Peyer's patch (tissue), 4 donors: ENCODE measurements at regions not wholly inside any gene's neighbourhood (a gene's known extent, or its start where the extent isn't known, plus 50 kb on each side); places are given as distances from the start of the nearest gene placed in this dataset.

Source experiments
- DNase-seq, 3 donors: peaks; one replicate each; pipeline ENCODE4 v3.0.0-alpha.2; 2017 to 2019
- H3K27ac ChIP-seq, 4 donors: fragments of 200-600 bp; sonication (generic); one replicate each; pipeline ENCODE4 v1.5.1; 2016 to 2019
- H3K27me3 ChIP-seq, 2 donors: fragments of 200-600 bp; sonication (generic); one replicate each; pipeline ENCODE4 v1.5.1; 2019
- H3K36me3 ChIP-seq, 3 donors: fragments of 200-600 bp; sonication (generic); one replicate each; pipeline ENCODE4 v1.5.1; 2016 to 2019
- H3K4me1 ChIP-seq, 4 donors: fragments of 200-600 bp; sonication (generic); one replicate each; pipeline ENCODE4 v1.5.1; 2016 to 2019
- H3K4me3 ChIP-seq, 4 donors: fragments of 200-600 bp; sonication (generic); 1 replicate in 3 of 4; 2 replicates in 1 of 4; pipeline ENCODE4 v1.5.1; 2016 to 2019; ENCODE audit warnings: mild to moderate bottlenecking in 1 of 4
- H3K9me3 ChIP-seq, 4 donors: fragments of 200-600 bp; sonication (generic); one replicate each; pipeline ENCODE4 v1.5.1; 2016 to 2019; ENCODE audit warnings: mild to moderate bottlenecking in 1 of 4
- POLR2A ChIP-seq, 2 donors: fragments of 450-650 bp; IDR thresholded peaks; one replicate each; pipeline ENCODE4 v1.5.1; 2017; ENCODE audit warnings: antibody characterized with exemption in 2 of 2, mild to moderate bottlenecking in 2 of 2, moderate library complexity in 2 of 2
- TF ChIP-seq, protein P1 (sequence below), 6 experiments: fragments of 450-650 bp in 4 of 6; fragments of 200-600 bp in 2 of 6; sonication (generic) in 1 of 6; IDR thresholded peaks; one replicate each; pipeline ENCODE4 v1.5.1; 2017 to 2019; ENCODE audit warnings: antibody characterized with exemption in 6 of 6, mild to moderate bottlenecking in 3 of 6, moderate library complexity in 1 of 6

GRCh38 chr20:39954621-39955020, 734.4 kb downstream of the MAFB start:
- TF ChIP-seq POLR2A (IDR thresholded peaks at IDR 0.05), result no peak
- TF ChIP-seq, protein P1, sequence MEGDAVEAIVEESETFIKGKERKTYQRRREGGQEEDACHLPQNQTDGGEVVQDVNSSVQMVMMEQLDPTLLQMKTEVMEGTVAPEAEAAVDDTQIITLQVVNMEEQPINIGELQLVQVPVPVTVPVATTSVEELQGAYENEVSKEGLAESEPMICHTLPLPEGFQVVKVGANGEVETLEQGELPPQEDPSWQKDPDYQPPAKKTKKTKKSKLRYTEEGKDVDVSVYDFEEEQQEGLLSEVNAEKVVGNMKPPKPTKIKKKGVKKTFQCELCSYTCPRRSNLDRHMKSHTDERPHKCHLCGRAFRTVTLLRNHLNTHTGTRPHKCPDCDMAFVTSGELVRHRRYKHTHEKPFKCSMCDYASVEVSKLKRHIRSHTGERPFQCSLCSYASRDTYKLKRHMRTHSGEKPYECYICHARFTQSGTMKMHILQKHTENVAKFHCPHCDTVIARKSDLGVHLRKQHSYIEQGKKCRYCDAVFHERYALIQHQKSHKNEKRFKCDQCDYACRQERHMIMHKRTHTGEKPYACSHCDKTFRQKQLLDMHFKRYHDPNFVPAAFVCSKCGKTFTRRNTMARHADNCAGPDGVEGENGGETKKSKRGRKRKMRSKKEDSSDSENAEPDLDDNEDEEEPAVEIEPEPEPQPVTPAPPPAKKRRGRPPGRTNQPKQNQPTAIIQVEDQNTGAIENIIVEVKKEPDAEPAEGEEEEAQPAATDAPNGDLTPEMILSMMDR (IDR thresholded peaks at IDR 0.05), result no peak
- H3K4me3 ChIP-seq, result no peak overlapping the region
- no peaks in the 10 kb centered on the region for H3K9me3 ChIP-seq
- no peaks in the 10 kb centered on the region for H3K4me1 ChIP-seq
- no peak for DNase-seq
- H3K27me3 ChIP-seq, result no peaks in the 10 kb centered on the region
- no peak overlapping the region for H3K27ac ChIP-seq
- no peaks in the 10 kb centered on the region for H3K36me3 ChIP-seq

GRCh38 chr20:39946931-39947330, 742.1 kb downstream of the MAFB start:
- H3K9me3 ChIP-seq, result no peaks in the 10 kb centered on the region
- DNase-seq, result no peak
- H3K36me3 ChIP-seq, result no peaks in the 10 kb centered on the region
- TF ChIP-seq POLR2A (IDR thresholded peaks at IDR 0.05), result no peak
- TF ChIP-seq, protein P1 (IDR thresholded peaks at IDR 0.05), result no peak
- no peak overlapping the region for H3K4me3 ChIP-seq
- H3K27me3 ChIP-seq, result no peaks in the 10 kb centered on the region
- H3K27ac ChIP-seq, result no peak overlapping the region
- no peaks in the 10 kb centered on the region for H3K4me1 ChIP-seq

- TF ChIP-seq, protein P1 (IDR thresholded peaks at IDR 0.05), result no peak
- TF ChIP-seq POLR2A (IDR thresholded peaks at IDR 0.05), result no peak
- no peak for DNase-seq
- H3K27ac ChIP-seq, result no peak overlapping the region
These were observed 742.8 kb downstream of the MAFB start for GRCh38 chr20:39946053-39946810.

DNA sequence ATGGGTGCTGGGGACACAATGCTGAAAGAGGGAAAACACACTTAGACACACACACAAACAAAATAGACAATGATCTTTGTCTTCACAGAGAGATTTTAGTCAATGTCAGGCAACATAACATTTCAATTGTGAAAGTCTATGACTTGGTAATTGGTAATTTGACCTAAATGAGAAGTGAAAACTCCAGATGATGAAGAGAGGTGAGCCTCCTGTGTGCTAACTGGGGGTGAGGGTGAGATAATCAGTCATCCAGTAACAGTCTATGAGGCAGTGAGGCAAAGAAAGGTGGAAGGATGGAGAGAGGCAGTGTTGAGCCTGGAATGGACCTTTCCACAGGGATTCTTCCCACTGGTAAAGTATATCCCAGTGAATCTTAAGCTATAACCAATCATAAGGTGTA, 744.2 kb downstream of the MAFB start:
- Histone ChIP-seq H3K9me3 (no peaks in the 10 kb centered on the region), H3K27ac (no peak overlapping the region), H3K27me3 (no peaks in the 10 kb centered on the region), H3K4me3 (no peak overlapping the region), H3K36me3 (no peaks in the 10 kb centered on the region), H3K4me1 (no peaks in the 10 kb centered on the region)
- TF ChIP-seq, protein P1 (IDR thresholded peaks at IDR 0.05), result no peak
- no peak for TF ChIP-seq POLR2A (IDR thresholded peaks at IDR 0.05)
- no peak for DNase-seq

More at GRCh38 chr20:39946053-39946810, 742.8 kb downstream of the MAFB start:
- Histone ChIP-seq H3K4me3 (no peak overlapping the region), H3K4me1 (no peaks in the 10 kb centered on the region), H3K9me3 (no peaks in the 10 kb centered on the region), H3K27me3 (no peaks in the 10 kb centered on the region), H3K36me3 (no peaks in the 10 kb centered on the region)

- Histone ChIP-seq H3K36me3 (no peaks in the 10 kb centered on the region), H3K4me1 (no peaks in the 10 kb centered on the region), H3K27me3 (no peaks in the 10 kb centered on the region), H3K27ac (no peak overlapping the region), H3K4me3 (no peak overlapping the region), H3K9me3 (no peaks in the 10 kb centered on the region)
- no peak for DNase-seq
- TF ChIP-seq, protein P1 (IDR thresholded peaks at IDR 0.05), result no peak
- TF ChIP-seq POLR2A (IDR thresholded peaks at IDR 0.05), result no peak
These were observed 745.7 kb downstream of the MAFB start for GRCh38 chr20:39943336-39943735.
